PC-3 (cell line): ENCODE measurements at regions not wholly inside any gene's neighbourhood (a gene's known extent, or its start where the extent isn't known, plus 50 kb on each side); places are given as distances from the start of the nearest gene placed in this dataset.

ENCODE experiments used
- ATAC-seq: fragments of 200-7000 bp; cut with Tn5 transposase; 2 replicates; pipeline ENCODE4 v1.9.1; 2020; ENCODE audit warnings: mild to moderate bottlenecking, moderate library complexity
- BruUV-seq: library from RNA; stranded (reverse); fragments of 400-500 nt; replicated peaks from 2 replicates; lab custom pipeline; 2021; lab: Mats Ljungman, UMichigan
- CTCF ChIA-PET: fragments of 300-600 bp; sonication (Branson Sonifier 250); formaldehyde crosslinking; loops from one replicate; lab custom pipeline; 2022; ENCODE audit warnings: antibody characterized with exemption; lab: Charles Lee
- POLR2A ChIA-PET: fragments of 300-600 bp; sonication (Branson Sonifier 250); formaldehyde crosslinking; loops from one replicate; lab custom pipeline; 2022; ENCODE audit warnings: antibody characterized with exemption; ENCODE audit not compliant: unreplicated experiment; lab: Charles Lee
- DNase-seq: peaks from one replicate; pipeline ENCODE4 v3.0.0-alpha.2; 2015
- H2AFZ ChIP-seq: fragments of 300-600 bp; sonication (generic); 2 replicates; pipeline ENCODE4 v1.6.0; 2016; ENCODE audit warnings: antibody characterized with exemption, low read length
- H3F3A ChIP-seq: fragments of 300-600 bp; sonication (generic); one replicate; pipeline ENCODE4 v1.6.0; 2017; ENCODE audit warnings: antibody characterized with exemption, low read length, control low read depth, mild to moderate bottlenecking; ENCODE audit not compliant: unreplicated experiment
- H3K27ac ChIP-seq: fragments of 300-600 bp; sonication (generic); 2 replicates; pipeline ENCODE4 v1.5.1; 2016; ENCODE audit warnings: mild to moderate bottlenecking, low read length
- H3K27me3 ChIP-seq: fragments of 300-600 bp; sonication (generic); 2 replicates; pipeline ENCODE4 v1.6.1; 2016; ENCODE audit warnings: low read length, mixed read lengths
- H3K36me3 ChIP-seq: fragments of 300-600 bp; sonication (generic); 2 replicates; pipeline ENCODE4 v1.6.1; 2016; ENCODE audit warnings: low read depth, mixed run types, low read length, mixed read lengths
- H3K4me1 ChIP-seq: fragments of 300-600 bp; sonication (generic); 2 replicates; pipeline ENCODE4 v1.5.1; 2016; ENCODE audit warnings: low read length; ENCODE audit not compliant: insufficient read depth
- H3K4me2 ChIP-seq: fragments of 300-600 bp; sonication (generic); 2 replicates; pipeline ENCODE4 v1.6.0; 2016; ENCODE audit warnings: low read length
- H3K4me3 ChIP-seq: fragments of 300-600 bp; sonication (generic); 2 replicates; pipeline ENCODE4 v1.5.1; 2016; ENCODE audit warnings: mild to moderate bottlenecking, low read length, mixed read lengths
- H3K79me2 ChIP-seq: fragments of 300-600 bp; sonication (generic); 2 replicates; pipeline ENCODE4 v1.6.1; 2017; ENCODE audit warnings: low read length, mixed read lengths
- H3K9ac ChIP-seq: fragments of 300-600 bp; sonication (generic); 2 replicates; pipeline ENCODE4 v1.6.0; 2016; ENCODE audit warnings: mild to moderate bottlenecking, low read length
- H3K9me2 ChIP-seq: fragments of 300-600 bp; sonication (generic); replicated peaks from 2 replicates; pipeline ENCODE4 v1.6.1; 2016; ENCODE audit warnings: mixed run types, low read length, mixed read lengths
- H3K9me3 ChIP-seq: fragments of 300-600 bp; sonication (generic); 2 replicates; pipeline ENCODE4 v1.6.1; 2016; ENCODE audit warnings: low read length, mixed read lengths
- H4K20me1 ChIP-seq: fragments of 300-600 bp; sonication (generic); 2 replicates; pipeline ENCODE4 v1.6.1; 2016; ENCODE audit warnings: low read length, mixed read lengths
- CTCF ChIP-seq: fragments of 300-600 bp; sonication (generic); conservative IDR thresholded peaks from 2 replicates; pipeline ENCODE4 v1.5.1; 2017; ENCODE audit warnings: antibody characterized with exemption, low read depth, mild to moderate bottlenecking, low read length
- EZH2 ChIP-seq: fragments of 300-600 bp; sonication (generic); IDR thresholded peaks from one replicate; pipeline ENCODE4 v1.6.1; 2017; ENCODE audit warnings: antibody characterized with exemption, mild to moderate bottlenecking, low read length; ENCODE audit not compliant: unreplicated experiment
- EZH2phosphoT487 ChIP-seq: fragments of 300-600 bp; sonication (generic); IDR thresholded peaks from 2 replicates; pipeline ENCODE4 v1.6.1; 2018; ENCODE audit warnings: mild to moderate bottlenecking, antibody characterized with exemption, low read length, borderline replicate concordance
- intact Hi-C: fragments of 100-400 bp; cut with micrococcal nuclease; formaldehyde crosslinking; loops from 2 replicates; pipeline ENCODE4 v1.9.0; 2023

- Histone ChIP-seq H3K4me2 (no peak overlapping the region), H3K79me2 (no peaks in the 10 kb centered on the region)
- no TSS peak for BruUV-seq
Observed at GRCh38 chrX:10811111-10811510, 190.7 kb upstream of the MID1 start.

GRCh38 chrX:10813761-10814160, 193.4 kb upstream of the MID1 start:
- Histone ChIP-seq H3K9me2 (no peaks in the 10 kb centered on the region), H3K27me3 (no peaks in the 10 kb centered on the region), H3K9ac (no peak overlapping the region), H4K20me1 (no peaks in the 10 kb centered on the region), H3F3A (no peaks in the 10 kb centered on the region), H3K9me3 (no peaks in the 10 kb centered on the region), H3K4me3 (no peak overlapping the region), H3K27ac (no peak overlapping the region), H3K36me3 (no peaks in the 10 kb centered on the region), H3K4me1 (no peaks in the 10 kb centered on the region), H2AFZ (no peak overlapping the region), H3K79me2 (no peaks in the 10 kb centered on the region), H3K4me2 (no peak overlapping the region)
- intact Hi-C loops, result no loop called here
- CTCF ChIA-PET, result no interaction called here
- DNase-seq (no peak), ATAC-seq (no peak)
- BruUV-seq, result no TSS peak
- TF ChIP-seq EZH2phosphoT487, result no peak
- TF ChIP-seq EZH2, result no peak
- POLR2A ChIA-PET, result no interaction called here

More at GRCh38 chrX:10811111-10811510, 190.7 kb upstream of the MID1 start:
- DNase-seq (no peak), ATAC-seq (no peak)
- Histone ChIP-seq H3K9ac (no peak overlapping the region), H3K36me3 (no peaks in the 10 kb centered on the region), H3F3A (no peaks in the 10 kb centered on the region), H3K4me3 (no peak overlapping the region), H3K9me3 (no peaks in the 10 kb centered on the region), H3K27ac (no peak overlapping the region), H2AFZ (no peak overlapping the region), H4K20me1 (no peaks in the 10 kb centered on the region), H3K4me1 (no peaks in the 10 kb centered on the region), H3K27me3 (no peaks in the 10 kb centered on the region), H3K9me2 (no peaks in the 10 kb centered on the region)
- TF ChIP-seq EZH2phosphoT487, result no peak
- TF ChIP-seq EZH2, result no peak
- TF ChIP-seq CTCF, result no peak
- intact Hi-C loops, result no loop called here
- CTCF ChIA-PET, result no interaction called here
- POLR2A ChIA-PET, result no interaction called here

GRCh38 chrX:10818651-10819050, 198.3 kb upstream of the MID1 start:
- Histone ChIP-seq H3K36me3 (no peaks in the 10 kb centered on the region), H3K27ac (no peak overlapping the region), H2AFZ (no peak overlapping the region), H4K20me1 (no peaks in the 10 kb centered on the region), H3K4me3 (no peak overlapping the region), H3K27me3 (no peaks in the 10 kb centered on the region), H3K9me2 (no peaks in the 10 kb centered on the region), H3K79me2 (no peaks in the 10 kb centered on the region), H3K9me3 (no peaks in the 10 kb centered on the region), H3K4me2 (no peak overlapping the region), H3K9ac (no peak overlapping the region), H3F3A (no peaks in the 10 kb centered on the region), H3K4me1 (no peaks in the 10 kb centered on the region)
- ATAC-seq, result no peak
- intact Hi-C loops, result no loop called here
- TF ChIP-seq EZH2 (no peak), EZH2phosphoT487 (no peak), CTCF (no peak)
- ChIA-PET CTCF (no interaction called here), POLR2A (no interaction called here)
- DNase-seq, result no peak
- no TSS peak for BruUV-seq
